ENCODE measurements at regions not wholly inside any gene's neighbourhood (a gene's known extent, or its start where the extent isn't known, plus 50 kb on each side); places are given as distances from the start of the nearest gene placed in this dataset.
A peak's percentile ranks its signal among the peaks of the same experiment; 100 is the strongest.
"Not testable (repeated sequence)": the region's sequence is repeated elsewhere in the genome, so short reads cannot be mapped to it uniquely, and the experiment has no call there.

GRCh38 chr7:119748251-119748860 is 524.6 kb upstream of the KCND2 start:
- DNase-seq, result no peak

DNA sequence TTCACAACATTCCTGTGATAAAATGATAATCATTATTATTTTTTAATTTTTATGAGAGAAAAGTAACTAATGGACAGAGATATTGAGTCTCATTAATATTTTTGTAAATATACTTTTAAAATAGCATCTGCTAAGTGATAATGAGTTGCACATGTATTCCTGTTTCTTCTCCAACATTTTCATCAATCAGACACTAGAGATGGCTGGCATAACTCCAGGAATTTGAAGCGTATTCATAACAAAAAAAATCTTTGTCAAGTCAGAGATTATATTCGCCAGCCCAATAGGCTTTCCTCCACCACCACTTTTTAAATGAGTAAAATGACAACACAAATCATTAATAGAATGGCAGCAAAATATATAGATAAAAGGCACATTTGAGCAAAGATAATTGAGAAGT is 524.0 kb upstream of the KCND2 start:
- no peak for DNase-seq

- no peak for DNase-seq
Observed at GRCh38 chr7:119756687-119757086, 516.3 kb upstream of the KCND2 start.

DNA sequence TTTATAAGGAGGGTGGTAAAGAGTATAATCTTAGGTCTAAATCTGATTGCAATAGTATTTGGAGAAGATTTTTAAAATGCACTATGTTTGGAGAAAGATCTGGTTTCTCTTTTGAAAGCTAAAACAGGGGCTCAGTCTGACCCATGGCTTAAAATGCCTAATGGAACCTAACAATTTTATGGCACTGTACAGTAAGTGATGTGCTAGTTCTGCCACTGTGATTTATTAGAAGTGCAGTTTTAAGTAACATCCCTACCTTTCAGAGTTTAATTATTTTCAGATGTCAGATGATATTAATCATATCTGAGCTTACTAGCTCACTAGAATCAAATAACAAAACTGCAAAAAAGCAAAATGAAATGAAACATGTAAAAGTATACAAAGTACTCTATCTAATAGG is 514.7 kb upstream of the KCND2 start:
- no peak for DNase-seq

DNA sequence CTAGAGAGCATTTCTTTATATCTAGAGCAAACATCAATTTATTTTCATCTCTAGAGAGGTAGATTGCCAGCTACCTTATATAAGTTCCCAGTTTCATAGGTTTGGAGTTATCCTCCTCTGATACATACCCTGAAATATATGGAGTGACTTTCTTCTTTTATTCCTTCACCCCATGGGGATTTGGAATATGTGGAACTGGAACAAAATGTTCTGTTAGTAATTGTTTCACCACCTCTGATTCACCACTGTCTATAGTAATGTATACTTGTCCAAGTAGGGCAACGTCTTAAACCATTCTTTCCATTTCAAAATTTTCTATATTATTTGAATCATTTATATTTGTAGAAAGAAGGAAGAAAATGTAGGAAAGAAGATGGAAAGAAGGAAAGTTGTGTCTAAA is 511.2 kb upstream of the KCND2 start:
- no peak for DNase-seq

- DNase-seq, result no peak
Observed at GRCh38 chr7:119782286-119782685, 490.7 kb upstream of the KCND2 start.

GRCh38 chr7:119783799-119784198 is 489.2 kb upstream of the KCND2 start:
- DNase-seq, result peak; percentile 11

DNA sequence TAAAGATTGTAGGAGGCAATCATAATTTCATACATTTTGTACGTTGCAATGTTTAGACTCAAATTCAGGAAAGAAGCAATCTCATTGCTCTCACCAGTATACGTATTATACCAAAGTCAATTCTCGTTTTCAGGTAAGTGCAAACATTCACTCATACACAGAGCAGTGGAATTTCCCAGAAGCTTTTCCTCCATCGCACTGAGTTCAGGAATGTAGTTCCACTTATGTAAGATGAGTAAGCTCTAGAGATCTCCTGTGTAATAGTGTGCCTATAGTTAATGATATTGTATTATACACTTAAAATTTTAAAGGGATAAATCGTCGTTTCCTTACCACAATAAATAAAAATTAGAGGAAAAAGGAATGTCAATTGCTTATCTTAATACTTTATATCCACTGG is 470.8 kb upstream of the KCND2 start:
- DNase-seq, result no peak

GRCh38 chr7:119825091-119825655 is 447.8 kb upstream of the KCND2 start:
- no peak for DNase-seq

DNA sequence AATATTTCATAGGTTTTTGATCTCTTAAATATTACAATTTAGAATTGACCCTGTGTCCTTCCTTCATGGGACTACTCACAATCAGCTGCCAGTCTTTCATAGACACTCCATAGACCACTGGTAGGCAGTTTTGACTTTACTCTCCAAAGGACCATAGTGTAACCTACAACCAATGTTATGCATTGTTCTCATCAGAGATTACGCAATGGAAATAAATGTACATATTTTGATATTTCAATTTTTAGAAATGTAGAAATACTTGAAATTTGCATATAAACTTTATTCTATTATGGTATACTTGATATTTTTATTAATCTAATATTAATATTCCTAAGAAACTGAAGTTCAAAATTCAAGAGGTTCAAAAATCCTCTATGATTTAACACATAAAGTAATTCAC is 446.4 kb upstream of the KCND2 start:
- no peak for DNase-seq

GRCh38 chr7:119838444-119838843 is 434.5 kb upstream of the KCND2 start:
- DNase-seq, result no peak

DNA sequence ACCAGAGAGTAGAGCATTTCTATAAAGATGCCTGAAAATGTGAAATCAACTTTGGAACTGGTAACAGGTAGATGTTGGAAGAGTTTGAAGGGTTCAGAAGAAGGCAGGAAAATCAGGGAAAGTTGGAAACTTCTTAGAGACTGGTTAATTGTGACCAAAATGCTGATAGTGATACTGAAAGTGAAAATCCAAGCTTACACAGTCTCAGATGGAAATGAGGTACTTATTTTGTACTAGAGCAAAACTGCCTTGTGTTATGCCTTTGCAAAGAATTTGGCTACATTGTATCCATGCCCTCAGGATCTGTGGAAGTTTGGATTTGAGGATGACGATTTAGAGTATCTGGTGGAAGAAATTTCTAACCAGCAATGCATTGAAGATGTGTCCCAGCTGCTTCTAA is 430.6 kb upstream of the KCND2 start:
- DNase-seq, result no peak

- no peak for DNase-seq
Observed at GRCh38 chr7:119842786-119843185, 430.2 kb upstream of the KCND2 start.

DNA sequence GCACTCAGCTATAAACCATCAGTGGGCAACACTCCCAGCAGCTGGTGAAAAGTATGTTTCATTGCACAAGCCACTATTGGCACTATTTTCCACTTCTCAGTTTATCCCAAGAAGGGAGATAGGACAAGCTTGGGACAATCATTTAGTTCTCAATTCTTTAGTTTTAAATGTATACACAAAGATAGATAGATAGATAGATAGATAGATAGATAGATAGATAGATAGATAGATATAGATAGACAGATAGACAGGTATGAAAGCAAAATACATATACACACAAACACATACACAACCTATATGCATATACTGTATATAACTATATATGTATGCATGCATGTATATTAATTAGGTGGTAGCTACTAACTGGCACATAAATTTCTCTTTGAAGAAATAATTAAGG is 411.6 kb upstream of the KCND2 start:
- no peak for DNase-seq

- DNase-seq, result no peak
Observed at GRCh38 chr7:119868387-119868786, 404.6 kb upstream of the KCND2 start.

DNA sequence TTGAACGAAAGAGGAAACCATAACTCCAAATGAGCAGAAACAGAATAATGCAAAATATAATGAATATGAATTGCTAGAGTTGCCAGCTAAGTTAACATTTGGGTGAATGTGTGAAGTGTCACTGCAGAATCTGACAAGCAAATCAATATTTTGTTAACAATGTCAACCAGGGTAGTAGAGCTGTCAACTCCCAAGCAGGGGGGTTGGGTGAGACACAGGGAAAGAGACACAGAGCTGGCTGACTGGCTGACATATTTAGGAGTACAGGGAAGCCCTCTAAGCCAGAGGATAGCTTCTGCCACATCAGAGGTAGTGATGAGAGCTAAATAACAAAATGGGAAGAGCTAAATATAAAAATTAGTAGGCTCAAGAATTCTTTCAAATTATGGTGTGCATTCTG is 393.1 kb upstream of the KCND2 start:
- DNase-seq, result no peak

DNA sequence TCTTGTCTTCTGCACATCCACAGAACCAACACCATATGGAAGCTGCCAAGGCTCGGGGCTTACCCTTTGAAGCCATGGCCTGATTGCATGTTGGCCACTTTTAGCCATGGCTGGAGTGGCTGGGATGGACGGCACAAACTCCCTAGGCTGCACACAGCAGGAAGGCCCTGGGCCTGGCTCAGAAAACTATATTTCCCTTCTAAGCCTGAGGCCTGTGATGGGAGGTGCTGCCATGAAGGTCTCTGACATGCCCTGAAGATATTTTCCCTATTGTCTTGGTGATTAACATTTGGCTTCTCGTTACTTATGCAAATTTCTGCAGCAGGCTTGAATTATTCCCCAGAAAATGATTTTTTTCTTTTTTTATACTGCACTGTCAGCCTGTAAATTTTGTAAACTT is 387.0 kb upstream of the KCND2 start:
- DNase-seq, result no peak

- not testable (repeated sequence) for DNase-seq
Observed at GRCh38 chr7:119886525-119886924, 386.4 kb upstream of the KCND2 start.

- DNase-seq, result no peak
Observed at GRCh38 chr7:119888251-119888650, 384.7 kb upstream of the KCND2 start.

- DNase-seq, result no peak
Observed at GRCh38 chr7:119890631-119891030, 382.3 kb upstream of the KCND2 start.

DNA sequence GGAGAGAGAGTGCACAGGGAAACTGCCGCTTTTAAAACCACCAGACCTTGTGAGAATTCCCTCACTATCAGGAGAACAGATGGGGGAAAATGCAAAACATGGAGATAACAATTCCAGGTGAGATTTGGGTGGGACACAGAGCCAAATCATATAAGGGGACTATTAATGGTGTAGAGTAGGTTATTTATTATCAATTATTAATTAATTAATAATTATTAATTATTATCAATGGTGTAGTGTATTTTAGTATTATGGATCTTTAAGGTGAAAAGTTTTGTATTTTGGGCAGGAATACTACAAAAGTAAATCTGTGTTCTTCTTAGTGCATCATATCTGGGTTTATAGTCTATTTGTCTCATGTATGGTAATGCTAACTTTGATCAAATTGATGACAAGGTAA is 377.7 kb upstream of the KCND2 start:
- DNase-seq, result no peak

GRCh38 chr7:119896386-119896785 is 376.6 kb upstream of the KCND2 start:
- DNase-seq, result no peak

GRCh38 chr7:119900996-119901672 is 371.8 kb upstream of the KCND2 start:
- no peak for DNase-seq

GRCh38 chr7:119903085-119903484 is 369.9 kb upstream of the KCND2 start:
- no peak for DNase-seq

DNA sequence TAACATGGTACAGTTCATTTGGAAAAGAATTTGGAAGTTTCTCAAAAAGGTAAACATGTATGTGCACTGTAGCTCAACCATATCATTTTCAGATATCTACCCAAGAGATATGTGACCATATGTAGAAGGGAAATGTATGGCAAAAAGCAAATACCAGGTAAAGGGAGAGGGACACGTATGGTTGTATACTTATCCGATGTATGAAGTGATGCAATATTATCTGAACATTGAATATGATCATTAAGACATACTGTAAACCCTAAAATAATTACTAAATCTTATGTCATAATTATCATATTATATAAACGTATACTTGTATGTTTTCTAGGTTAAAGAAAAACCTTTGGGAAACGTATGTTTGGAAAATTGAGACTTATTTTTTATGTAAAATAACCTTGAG is 367.5 kb upstream of the KCND2 start:
- DNase-seq, result no peak

Measured in kidney glomerular epithelial cell (primary cell).